ENCODE measurements at regions not wholly inside any gene's neighbourhood (a gene's known extent, or its start where the extent isn't known, plus 50 kb on each side); places are given as distances from the start of the nearest gene placed in this dataset.

- no peak overlapping the region for H3K4me3 ChIP-seq (ENCODE audit: low read depth, low read length)
- TF ChIP-seq, protein P1, sequence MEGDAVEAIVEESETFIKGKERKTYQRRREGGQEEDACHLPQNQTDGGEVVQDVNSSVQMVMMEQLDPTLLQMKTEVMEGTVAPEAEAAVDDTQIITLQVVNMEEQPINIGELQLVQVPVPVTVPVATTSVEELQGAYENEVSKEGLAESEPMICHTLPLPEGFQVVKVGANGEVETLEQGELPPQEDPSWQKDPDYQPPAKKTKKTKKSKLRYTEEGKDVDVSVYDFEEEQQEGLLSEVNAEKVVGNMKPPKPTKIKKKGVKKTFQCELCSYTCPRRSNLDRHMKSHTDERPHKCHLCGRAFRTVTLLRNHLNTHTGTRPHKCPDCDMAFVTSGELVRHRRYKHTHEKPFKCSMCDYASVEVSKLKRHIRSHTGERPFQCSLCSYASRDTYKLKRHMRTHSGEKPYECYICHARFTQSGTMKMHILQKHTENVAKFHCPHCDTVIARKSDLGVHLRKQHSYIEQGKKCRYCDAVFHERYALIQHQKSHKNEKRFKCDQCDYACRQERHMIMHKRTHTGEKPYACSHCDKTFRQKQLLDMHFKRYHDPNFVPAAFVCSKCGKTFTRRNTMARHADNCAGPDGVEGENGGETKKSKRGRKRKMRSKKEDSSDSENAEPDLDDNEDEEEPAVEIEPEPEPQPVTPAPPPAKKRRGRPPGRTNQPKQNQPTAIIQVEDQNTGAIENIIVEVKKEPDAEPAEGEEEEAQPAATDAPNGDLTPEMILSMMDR (IDR thresholded peaks at IDR 0.05; ENCODE audit: low read depth, low read length, missing control alignments) = no peak
- in situ Hi-C loops (cut with HindIII; ENCODE audit: low sequenced_read_pairs) = no loop called here
- DNase-seq (ENCODE audit: low read depth) = no peak
These were observed 472.9 kb upstream of the ACTBL2 start for GRCh38 chr5:57955511-57955910.

DNA sequence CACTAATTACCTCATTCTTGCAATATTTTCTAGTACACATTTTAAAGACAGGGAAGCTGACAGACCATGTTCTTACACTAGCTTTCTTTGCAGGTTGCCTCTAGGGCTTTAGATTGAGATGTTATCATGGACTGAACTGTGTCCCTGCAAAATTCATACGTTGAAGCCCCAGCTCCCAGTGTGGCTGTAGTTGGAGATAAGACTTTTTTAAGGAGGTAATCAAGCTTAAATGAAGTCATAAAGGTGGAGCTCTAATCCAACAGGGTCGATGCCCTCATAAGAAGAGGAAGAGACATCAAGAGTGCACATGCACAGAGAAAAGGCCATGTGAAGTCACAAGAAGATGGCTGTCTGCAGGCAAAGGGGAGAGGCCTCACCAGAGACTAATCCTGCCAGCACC lies 471.2 kb upstream of the ACTBL2 start:
- in situ Hi-C loops (cut with HindIII; ENCODE audit: low sequenced_read_pairs) = no loop called here
- H3K4me3 ChIP-seq (ENCODE audit: low read depth, low read length) = no peak overlapping the region
- no peak for DNase-seq (ENCODE audit: low read depth)

DNA sequence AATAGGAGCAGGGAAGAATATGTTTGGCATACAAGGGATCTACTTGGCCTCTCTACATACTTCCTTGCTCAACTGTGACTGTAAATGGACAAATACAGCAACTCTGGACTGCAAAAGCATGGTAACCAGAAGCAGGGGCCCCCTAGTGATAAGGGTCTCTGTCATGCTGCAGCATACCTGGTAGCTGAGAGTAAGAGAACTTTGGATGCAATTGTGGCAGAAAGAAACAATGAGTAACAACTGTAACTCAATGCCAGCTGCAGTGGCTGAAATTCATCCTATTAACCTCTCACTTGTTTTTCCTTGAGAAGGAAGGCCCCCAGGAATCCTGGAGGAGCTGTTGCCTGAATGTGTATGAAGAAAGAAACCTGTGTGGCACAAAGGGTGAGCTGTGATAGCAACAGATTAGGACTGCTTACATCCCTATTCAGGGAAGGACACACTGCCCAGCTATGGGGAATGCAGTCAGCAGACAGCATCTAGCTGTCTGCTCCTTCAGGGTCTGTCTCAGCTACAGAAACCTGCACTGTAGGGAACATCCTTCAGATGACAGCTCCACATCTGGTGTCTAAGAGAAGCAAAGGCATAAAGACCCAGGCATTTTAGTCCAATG lies 468.1 kb upstream of the ACTBL2 start:
- TF ChIP-seq, protein P1 (IDR thresholded peaks at IDR 0.05; ENCODE audit: low read depth, low read length, missing control alignments) = no peak
- no peak overlapping the region for H3K4me3 ChIP-seq (ENCODE audit: low read depth, low read length)
- in situ Hi-C loops (cut with HindIII; ENCODE audit: low sequenced_read_pairs) = no loop called here
- DNase-seq (ENCODE audit: low read depth) = no peak

More for the DNA sequence above, 471.2 kb upstream of the ACTBL2 start:
- TF ChIP-seq, protein P1 (IDR thresholded peaks at IDR 0.05; ENCODE audit: low read depth, low read length, missing control alignments) = no peak

DNA sequence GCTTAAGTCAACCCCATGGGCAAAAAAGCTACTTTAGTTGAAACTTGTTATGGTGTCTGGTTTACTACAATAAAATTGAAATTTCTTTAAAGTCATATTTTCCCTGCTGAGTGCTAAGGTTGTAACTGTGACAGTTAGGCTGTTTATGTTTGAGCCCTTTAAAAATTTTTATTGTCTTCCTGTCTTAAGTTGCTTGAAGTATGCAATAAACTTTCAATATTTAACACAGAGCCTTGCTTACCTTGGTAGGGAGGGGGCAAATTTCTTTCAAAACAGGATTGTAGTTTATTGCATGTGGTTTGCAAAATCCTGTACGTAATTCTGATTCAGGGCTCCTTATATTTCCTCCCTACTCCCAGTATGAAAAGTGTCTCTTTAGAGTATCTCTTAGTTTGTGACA lies 465.5 kb upstream of the ACTBL2 start:
- H3K4me3 ChIP-seq (ENCODE audit: low read depth, low read length) = no peak overlapping the region
- DNase-seq (ENCODE audit: low read depth) = no peak
- in situ Hi-C loops (cut with HindIII; ENCODE audit: low sequenced_read_pairs) = no loop called here
- TF ChIP-seq, protein P1 (IDR thresholded peaks at IDR 0.05; ENCODE audit: low read depth, low read length, missing control alignments) = no peak

GRCh38 chr5:57947181-57947580 lies 464.6 kb upstream of the ACTBL2 start:
- in situ Hi-C loops (cut with HindIII; ENCODE audit: low sequenced_read_pairs) = no loop called here
- DNase-seq (ENCODE audit: low read depth) = no peak
- no peak overlapping the region for H3K4me3 ChIP-seq (ENCODE audit: low read depth, low read length)
- TF ChIP-seq, protein P1 (IDR thresholded peaks at IDR 0.05; ENCODE audit: low read depth, low read length, missing control alignments) = no peak

- in situ Hi-C loops (cut with HindIII; ENCODE audit: low sequenced_read_pairs) = no loop called here
- no peak overlapping the region for H3K4me3 ChIP-seq (ENCODE audit: low read depth, low read length)
- DNase-seq (ENCODE audit: low read depth) = no peak
- TF ChIP-seq, protein P1 (IDR thresholded peaks at IDR 0.05; ENCODE audit: low read depth, low read length, missing control alignments) = no peak
These were observed 458.3 kb upstream of the ACTBL2 start for GRCh38 chr5:57940879-57941278.
